ENCODE measurements at regions not wholly inside any gene's neighbourhood (a gene's known extent, or its start where the extent isn't known, plus 50 kb on each side); places are given as distances from the start of the nearest gene placed in this dataset.

GRCh38 chr4:158035662-158036195 lies 137.1 kb downstream of the GASK1B start:
- TF ChIP-seq CTCF (conservative IDR thresholded peaks at IDR 0.05; ENCODE audit: low read depth, low read length) (no peak), EZH2phosphoT487 (IDR thresholded peaks at IDR 0.05; ENCODE audit: borderline replicate concordance, low read length) (no peak), EZH2 (IDR thresholded peaks at IDR 0.05; ENCODE audit: low read length, unreplicated experiment) (no peak)
